HG03139 (cell line): ENCODE measurements at regions not wholly inside any gene's neighbourhood (a gene's known extent, or its start where the extent isn't known, plus 50 kb on each side); places are given as distances from the start of the nearest gene placed in this dataset.
A peak's percentile ranks its signal among the peaks of the same experiment; 100 is the strongest.

Experiments
- ATAC-seq: cut with Tn5 transposase; IDR thresholded peaks from one replicate; pipeline ENCODE4 v1.9.1; 2021; ENCODE audit not compliant: unreplicated experiment

- ATAC-seq = no peak
Observed at GRCh38 chr4:123737156-123737555, 340.6 kb downstream of the SPRY1 start.

DNA sequence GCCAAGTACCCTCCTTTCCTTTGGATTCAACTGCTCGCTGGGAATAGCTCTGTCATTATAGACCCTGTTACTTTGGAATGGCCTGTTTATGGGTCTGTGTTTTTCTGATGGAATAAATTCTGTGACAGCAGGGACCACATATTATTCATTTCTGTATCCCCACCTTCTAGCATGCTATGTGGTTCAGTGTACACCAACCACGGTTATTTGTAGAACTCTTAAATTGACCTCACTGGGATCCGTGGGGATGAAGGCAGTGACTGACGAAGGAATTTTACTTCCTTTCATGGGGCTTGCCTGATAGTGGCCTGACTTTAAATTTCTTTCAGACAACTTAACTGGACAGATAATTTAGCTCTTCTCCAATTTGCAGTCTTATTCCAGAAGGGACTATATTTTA lies 343.2 kb downstream of the SPRY1 start:
- ATAC-seq = no peak

DNA sequence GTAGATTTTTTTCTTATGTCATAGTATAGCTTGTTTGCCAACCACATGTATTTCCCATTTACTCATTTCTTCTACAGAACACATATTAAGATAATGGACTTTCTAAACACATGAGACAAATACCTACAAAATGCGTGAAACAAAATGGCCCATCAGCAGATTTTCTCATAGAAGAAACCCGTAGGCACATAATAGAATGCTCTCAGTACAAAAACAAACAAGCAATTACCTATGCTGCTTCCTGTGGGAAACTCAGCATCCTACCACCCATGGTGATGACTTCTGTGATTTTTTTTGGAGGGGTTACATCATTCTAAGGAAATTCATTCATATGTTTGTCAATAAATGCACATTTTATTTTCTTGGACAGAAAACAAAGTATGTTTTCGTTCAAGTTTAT lies 343.6 kb downstream of the SPRY1 start:
- ATAC-seq = no peak

- no peak for ATAC-seq
Observed at GRCh38 chr4:123741906-123742305, 345.3 kb downstream of the SPRY1 start.

- ATAC-seq = no peak
Observed at GRCh38 chr4:123743848-123744247, 347.3 kb downstream of the SPRY1 start.

DNA sequence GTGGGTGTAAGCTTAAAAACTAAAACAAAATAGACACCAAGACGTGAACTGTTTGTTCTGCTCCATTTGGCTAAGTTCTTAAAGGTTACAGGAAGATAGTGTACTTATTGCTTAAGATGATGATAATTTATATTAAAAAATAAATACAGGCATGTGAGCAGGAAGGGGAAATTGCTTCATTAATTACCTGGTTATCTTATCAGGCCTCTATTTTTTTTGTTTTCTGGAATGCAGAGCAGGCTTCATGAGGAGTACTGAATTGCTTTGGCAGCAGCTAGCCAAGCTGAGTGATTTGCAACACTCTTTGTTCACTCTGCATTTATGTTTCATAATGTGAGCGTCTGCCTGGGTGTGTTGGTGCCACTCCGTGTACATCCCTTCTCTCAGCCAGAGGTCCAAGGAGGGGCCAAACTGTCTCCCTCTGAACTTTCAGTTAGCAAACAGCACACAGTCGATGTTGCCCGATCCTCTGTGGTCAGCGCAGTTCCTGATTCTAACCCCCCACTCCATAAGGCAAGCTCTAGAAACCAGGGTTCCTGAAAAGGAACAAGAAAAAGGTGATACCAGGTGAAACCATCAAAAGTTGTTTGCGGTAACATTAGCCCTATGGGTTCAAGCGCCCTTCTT lies 348.2 kb downstream of the SPRY1 start:
- no peak for ATAC-seq

GRCh38 chr4:123747016-123747415 lies 350.4 kb downstream of the SPRY1 start:
- no peak for ATAC-seq

- no peak for ATAC-seq
Observed at GRCh38 chr4:123748806-123749205, 352.2 kb downstream of the SPRY1 start.

DNA sequence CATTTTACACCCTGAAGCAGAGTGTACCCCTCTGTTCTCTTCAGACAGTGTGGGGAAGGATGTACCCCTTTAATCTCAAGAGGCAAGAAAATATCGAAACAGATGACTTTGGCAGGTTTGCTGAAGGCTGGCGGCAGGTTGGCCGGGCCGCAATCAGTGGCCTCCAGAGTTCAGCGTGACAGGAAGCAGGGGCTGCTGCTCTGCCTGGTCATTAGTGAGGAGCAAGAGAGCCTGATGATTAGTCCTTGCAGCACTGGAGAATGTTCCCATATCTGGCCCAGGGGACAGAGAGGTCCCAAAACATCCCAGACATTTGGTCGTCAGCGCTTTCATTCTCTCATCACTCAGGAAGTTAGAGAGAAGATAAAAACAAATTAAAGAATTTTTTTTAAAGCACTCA lies 352.8 kb downstream of the SPRY1 start:
- no peak for ATAC-seq

- no peak for ATAC-seq
Observed at GRCh38 chr4:123750044-123750443, 353.4 kb downstream of the SPRY1 start.

GRCh38 chr4:123755655-123756054 lies 359.1 kb downstream of the SPRY1 start:
- no peak for ATAC-seq

DNA sequence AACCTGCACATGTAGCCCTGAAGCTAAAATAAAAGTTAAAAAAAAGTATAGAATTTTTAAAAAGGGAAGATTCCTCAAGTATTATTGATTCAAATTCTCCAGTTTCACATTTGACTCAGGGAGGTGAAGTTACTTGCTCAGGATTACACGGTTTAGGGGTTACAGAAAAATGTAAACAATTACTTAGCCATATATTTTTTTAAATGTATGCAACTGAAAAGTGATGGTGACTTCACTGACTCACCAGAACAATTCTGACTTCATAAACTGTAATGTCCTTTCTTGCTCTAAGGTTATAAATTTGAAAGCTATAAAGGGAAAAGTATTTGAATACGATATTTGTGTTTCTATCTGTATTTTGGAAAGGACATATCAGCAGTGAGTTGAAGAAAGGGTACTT lies 371.2 kb downstream of the SPRY1 start:
- ATAC-seq = no peak

DNA sequence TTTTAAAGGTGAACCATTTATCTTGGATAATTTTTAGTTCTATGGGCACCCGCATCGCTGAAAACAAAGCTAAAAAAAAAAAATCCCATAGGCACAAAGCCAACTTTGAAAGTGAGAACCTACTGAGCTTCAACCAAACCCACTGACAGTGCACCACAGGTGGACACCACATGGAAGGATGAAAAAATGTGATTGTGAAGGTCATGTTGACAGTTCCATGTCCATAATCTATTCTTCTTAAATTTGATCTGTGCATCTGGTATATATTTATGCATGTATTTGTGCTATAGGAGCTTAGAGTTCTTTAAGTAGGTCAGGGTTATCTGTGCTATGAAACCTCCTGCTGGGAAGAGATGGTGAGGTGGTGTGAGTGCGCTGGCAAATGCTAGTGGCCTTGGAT lies 374.3 kb downstream of the SPRY1 start:
- ATAC-seq = no peak

- peak; percentile 94 for ATAC-seq
Observed at GRCh38 chr4:123776267-123776666, 379.7 kb downstream of the SPRY1 start.

GRCh38 chr4:123777373-123777772 lies 380.8 kb downstream of the SPRY1 start:
- no peak for ATAC-seq

DNA sequence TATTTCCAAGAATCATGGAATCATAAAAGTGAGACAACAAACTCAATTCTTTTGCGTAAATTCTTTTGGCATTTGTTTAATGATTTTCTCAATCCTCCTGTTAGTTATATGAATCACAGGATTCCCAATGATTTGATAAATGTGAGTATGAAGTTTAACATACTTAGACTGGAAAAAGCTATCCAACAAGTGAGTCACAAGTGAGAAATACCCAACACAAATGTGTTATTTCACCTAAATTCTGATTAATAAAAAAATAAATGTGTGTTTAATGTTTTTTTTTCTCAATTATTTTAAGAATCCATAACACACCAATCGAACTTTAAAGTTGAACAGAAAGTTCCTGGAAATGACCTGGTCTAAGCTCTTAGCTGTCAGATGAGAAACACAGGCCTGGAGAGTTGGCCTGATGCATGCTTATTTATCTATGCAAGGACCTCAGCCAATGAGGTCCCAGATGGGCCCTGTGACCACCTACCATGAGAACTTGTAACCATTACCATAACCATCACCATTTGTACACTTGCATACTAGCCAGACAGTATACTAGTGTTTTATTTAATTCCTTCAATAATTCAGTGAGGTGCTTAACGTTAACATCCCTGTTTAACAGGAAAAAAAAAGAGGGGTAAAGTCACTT lies 386.7 kb downstream of the SPRY1 start:
- ATAC-seq = no peak

- no peak for ATAC-seq
Observed at GRCh38 chr4:123783921-123784320, 387.3 kb downstream of the SPRY1 start.

GRCh38 chr4:123784626-123785025 lies 388.0 kb downstream of the SPRY1 start:
- ATAC-seq = no peak

- no peak for ATAC-seq
Observed at GRCh38 chr4:123785538-123785937, 388.9 kb downstream of the SPRY1 start.

DNA sequence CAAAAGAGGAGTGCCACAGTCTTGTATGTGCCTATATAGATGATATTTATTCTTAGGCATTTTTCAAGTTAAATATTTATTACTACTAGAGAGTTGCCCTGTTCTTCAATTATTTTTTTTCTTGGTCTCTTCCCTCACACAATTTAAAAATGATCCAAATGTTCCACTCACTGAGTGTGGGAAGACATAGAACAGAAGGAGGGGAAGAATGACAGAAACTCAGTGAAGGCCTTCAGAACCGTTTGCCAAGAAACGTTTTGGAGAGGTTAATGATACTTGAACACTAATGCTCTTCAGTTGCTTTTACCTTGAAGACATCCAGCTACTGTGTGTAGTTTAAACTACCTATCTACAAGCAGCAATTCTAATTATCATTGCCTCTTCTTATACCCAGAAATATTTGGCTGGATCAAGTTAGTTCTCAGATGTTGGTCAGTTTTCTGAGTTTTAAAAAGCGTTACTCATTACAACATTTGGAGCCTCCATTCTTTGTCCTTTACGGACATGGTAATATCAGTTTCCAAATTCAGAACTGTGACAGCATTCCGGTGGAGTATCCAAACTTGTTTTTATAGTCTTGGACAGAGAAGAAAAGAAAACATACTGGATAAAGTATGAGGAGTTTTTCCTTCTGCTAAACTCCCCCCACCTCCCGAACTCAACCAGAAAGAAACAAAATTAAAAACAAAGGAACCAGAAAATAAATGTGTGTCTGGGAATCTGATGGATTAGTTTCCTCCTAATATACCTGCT lies 389.7 kb downstream of the SPRY1 start:
- no peak for ATAC-seq

DNA sequence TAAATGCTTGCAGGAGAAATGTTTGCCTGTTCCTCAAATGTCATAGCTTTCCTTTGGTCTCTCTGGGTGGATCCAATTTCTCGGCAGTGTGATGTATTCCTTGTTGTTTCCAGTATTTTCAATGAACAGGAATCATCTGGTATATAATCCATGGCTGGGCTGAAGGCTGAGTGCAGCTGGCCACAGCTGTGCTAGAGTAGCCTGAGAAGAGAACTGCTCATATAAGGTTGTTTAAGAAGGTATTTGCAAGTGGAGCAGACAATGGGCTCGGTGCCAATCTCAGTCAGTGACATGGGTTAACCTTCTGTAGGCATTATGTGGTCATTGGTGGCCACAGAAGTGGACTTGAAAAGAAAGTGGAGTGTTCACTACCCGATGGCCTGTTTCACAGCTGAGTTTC lies 390.3 kb downstream of the SPRY1 start:
- no peak for ATAC-seq

GRCh38 chr4:123787512-123788080 lies 391.0 kb downstream of the SPRY1 start:
- no peak for ATAC-seq
